ENCODE measurements at regions not wholly inside any gene's neighbourhood (a gene's known extent, or its start where the extent isn't known, plus 50 kb on each side); places are given as distances from the start of the nearest gene placed in this dataset.

DNA sequence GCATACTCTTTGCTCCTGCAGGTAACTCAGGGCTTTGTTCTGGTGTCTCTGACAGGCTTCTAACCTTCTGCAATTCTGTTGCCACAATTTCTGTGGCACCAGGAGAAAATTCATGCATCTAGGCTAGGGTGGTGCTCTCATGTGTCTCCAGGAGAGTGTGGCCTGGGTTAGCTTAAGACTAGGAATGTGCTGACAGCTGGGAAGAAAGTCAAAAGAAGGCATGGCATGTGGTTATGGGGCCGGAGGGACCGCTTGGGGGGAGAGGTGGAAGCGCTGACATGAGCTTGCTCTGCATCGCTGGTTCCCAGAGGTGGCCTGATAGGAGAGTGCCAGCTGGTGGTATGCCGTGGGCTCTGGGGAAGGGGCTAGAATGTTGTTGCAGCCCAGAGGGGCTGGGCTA is 173.3 kb upstream of the TNP1 start:
- DNase-seq (ENCODE audit: low spot score) = no peak

DNA sequence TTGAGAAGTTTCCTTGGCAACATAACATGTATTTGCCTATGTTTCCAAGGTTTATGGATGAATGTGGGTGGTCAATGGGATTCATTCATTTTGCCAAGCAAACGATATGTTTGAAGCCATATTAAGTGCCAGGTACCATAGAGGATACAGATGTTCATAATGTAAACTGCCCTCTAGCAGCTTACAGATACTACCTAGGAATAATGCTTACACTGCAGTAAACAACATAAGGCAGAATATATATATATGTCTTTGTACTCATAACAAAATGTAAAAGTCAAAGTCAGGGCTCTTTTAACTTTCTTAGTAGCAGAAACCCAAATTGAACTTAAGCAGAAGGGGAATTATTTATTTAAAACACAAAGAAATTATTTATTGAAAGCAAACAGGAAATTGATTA is 171.6 kb upstream of the TNP1 start:
- no peak for DNase-seq (ENCODE audit: low spot score)

DNA sequence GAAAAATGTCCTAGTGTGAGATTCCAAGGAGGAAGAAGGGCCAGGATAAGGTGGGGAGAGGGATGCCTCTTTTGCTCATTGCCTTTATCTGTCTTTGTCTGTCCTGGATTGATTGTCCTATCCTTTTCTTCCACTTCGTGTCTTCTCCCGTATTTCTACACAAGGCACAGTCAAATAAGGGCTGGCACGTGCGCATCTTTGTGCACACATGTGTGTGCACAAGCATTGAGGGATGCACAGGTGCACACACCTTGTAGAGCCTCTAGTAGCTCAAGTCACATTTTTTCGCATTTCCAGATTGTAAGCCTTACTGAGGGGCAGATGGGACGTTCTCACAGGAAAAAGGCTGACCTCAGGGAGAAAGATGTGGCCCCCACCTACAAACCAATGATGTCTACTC is 170.2 kb upstream of the TNP1 start:
- no peak for DNase-seq (ENCODE audit: low spot score)

DNA sequence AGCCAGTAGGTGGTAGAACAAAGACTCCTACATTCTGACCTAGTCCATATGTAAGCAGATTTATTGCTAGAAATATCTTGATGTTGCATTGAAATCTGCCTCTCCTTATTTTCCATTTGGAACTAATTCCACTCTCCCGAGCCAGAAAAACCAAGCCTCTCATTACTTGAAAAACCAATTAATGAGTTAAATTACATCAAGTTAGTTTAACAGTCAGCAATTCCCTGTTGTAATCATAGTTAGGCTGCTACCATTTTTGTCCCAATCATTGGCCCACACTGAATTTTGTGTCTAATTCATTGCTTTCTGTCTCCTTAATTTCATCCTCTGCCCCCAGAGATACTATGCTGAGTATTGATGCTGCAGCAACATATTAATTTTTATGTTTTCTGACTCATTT is 168.3 kb upstream of the TNP1 start:
- no peak for DNase-seq (ENCODE audit: low spot score)

DNA sequence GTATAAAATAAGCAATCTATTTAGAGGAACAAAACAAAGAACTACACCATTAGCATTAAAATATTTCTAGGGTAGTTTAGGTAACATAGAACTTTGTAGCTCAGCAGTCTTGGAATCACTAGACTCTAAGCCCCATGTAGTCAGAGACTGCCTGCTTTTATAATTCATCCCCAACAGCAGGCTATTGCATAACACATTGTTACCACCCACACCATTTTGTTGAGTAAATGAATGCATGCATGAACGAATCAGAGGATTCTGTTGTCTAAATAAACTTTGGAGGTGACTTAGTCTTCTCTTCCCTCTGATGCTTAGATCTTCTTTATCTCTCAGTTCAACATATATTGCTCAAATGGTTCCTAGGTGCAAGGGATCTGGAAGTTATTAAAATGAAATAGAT is 167.6 kb upstream of the TNP1 start:
- DNase-seq (ENCODE audit: low spot score) = no peak

DNA sequence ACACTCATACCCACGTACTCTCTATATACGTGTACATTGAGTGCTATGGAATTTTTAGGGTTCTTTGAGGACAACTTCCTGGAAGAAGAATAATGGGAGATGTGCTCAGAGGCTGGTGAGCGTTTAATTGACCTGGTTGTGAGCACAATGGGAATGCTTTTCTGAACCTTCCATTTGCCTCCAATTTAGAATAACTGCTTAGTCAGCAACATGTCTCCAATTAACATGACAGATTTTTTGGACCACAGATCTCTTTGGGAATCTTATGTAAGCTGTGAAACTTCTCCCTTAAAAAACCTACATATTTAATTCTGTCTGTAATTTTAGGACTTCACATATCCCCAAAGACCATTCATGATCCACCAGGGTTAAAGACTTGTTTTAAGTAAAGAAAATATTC is 166.7 kb upstream of the TNP1 start:
- no peak for DNase-seq (ENCODE audit: low spot score)

DNA sequence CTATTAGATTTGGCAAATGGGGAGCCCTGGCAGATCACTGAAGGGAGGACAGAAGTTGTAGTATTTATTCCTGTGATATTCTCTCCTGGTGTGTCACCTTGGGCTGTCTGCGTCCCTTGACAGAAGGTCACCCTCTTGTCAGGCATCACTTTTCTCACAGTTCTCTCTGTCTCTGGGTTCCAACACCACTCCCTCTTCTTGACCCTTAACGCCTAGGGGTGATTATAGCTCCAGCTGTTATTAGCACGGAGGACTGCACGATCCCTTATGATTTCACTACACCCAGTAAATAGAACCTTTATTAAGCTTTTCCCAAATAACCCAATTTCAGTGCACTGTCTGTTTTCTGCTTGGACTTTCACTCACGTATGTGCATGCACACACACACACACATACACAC is 166.3 kb upstream of the TNP1 start:
- no peak for DNase-seq (ENCODE audit: low spot score)

DNA sequence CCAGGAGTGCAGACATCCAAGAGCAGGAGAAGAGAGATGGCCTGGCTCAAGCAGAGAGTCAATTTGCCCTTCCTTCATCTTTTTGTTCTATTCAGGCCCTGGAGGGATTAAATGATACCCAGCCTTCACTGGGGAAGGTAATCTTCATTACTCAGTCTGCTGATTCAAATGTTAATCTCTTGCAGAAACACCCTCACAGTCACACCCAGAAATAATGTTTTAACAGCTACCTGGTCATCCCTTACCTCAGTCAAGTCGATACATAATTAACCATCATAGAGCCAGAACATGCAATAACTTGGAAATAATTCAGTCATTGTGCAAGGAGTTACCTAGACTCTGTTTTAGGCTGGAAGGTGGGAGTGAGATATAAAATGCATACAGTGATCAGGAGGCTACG is 163.7 kb upstream of the TNP1 start:
- DNase-seq (ENCODE audit: low spot score) = no peak

DNA sequence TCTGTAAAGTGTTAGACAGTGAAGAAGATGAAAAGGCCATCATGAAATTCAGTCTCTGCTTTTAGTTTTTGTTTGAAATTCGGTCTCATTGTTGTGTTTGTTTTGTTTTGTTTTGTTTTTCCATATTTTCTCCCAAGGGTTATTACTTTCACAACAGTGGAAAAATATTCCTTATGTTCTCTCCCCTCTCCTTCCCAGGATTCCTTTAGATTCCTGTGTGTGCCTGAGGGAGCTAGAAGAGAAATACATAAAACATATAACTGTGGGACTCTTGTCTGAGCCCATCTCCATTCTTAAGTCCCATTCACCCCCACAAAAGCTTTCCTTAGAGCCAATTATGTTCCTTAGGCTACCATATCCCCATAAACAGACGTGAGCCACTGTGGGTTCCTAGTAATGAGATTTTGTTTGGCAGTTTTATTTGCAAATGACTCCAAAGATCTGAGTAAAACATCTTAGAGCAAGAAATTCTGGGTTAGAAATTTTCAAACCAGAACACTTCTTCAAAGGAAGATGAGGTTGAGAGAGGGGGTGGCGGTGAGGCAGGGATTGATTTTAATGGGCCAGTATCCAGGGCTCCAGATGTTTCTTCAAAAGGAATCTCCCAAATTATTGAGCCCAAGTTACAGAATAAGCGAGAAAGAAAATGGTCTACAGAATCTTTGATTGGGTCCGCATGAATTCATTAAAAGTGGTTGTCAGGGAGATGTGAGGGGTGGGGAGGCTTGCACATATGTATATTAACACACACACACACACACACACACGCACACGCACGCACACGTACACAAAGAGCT is 157.8 kb upstream of the TNP1 start:
- DNase-seq (ENCODE audit: low spot score) = no peak

DNA sequence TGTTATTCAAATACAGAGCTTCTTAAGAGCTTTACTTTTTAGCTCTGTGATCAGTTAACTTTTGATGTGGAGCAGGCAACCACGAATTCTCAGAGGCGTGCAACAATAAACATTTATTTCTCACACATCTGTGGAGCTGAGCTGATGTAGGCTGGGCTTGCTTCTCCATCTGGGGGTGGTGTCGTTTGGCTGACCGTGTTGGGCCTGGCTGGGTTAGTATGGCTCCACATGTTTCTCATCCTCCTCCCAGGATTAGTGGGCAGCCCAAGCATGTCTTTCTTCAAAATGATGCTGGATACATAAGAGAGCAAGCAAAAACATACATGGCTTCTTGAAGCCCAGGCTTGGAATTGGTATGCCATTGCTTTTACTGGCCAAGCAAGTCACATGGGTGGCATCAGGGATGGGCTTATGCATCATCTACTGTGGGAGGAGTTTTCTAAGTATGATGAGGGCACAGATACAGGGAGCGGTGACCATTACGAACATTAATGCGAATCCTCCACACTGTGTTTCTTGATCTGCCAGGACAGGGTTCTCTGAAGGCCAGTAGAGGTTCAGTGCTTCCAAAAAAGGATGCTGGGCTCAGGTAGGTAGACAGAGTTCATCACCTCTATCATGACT is 157.0 kb upstream of the TNP1 start:
- no peak for DNase-seq (ENCODE audit: low spot score)

DNA sequence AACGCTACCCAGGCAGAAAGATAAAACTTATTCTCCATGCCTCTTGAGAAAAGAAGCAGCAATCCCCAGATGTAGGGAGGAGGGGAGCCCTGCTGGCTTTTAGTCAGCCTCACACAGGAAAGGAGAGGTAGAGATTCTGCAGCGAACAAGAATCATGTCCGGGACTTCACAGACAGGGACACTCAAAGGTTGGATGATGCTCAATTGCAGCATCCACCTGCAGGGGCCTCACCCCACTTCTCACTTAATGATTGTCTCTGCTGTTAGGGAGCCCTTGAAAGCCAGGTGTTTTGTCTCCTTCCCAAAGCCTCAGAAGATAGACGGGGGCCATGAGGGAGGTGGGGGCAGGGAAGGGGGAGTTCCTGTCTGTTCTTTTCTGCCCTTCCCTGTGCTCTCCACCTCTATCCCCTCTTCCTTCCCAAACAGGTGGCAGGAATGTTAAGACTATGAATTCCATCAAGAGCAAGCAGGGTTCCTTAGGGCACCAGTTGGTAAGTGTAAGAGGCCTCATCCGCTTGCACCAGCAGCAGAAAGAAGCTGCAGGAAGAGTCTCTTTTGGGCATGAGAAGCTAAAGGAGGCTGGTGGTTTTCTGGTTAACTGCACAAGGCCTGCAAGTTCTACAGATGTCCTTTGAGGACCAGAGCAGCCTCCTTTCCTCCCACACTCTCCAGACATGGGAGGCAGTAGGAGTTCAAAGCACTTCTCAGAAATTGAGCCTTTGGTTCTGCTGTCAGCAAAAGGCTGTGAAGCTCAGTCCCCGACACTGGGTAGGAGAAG is 154.7 kb upstream of the TNP1 start:
- no peak for DNase-seq (ENCODE audit: low spot score)

DNA sequence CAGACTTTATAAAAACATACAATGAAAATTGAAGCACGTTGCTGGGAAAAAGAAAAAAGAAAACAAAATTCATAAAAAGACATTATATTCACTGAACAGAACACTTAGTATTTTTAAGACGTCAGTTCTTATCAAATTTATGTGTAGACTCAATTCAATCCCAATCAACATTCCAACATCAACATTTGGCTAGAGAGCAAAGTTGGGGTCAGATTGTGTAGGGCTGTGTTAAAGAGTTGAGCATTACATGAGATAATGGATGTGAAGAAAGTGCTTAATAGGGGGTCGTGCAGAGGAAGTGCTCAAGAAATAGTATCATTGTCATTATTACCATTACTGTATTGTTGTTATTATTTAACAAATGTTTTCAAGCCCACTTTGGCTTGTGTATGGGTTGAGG is 154.1 kb upstream of the TNP1 start:
- no peak for DNase-seq (ENCODE audit: low spot score)

DNA sequence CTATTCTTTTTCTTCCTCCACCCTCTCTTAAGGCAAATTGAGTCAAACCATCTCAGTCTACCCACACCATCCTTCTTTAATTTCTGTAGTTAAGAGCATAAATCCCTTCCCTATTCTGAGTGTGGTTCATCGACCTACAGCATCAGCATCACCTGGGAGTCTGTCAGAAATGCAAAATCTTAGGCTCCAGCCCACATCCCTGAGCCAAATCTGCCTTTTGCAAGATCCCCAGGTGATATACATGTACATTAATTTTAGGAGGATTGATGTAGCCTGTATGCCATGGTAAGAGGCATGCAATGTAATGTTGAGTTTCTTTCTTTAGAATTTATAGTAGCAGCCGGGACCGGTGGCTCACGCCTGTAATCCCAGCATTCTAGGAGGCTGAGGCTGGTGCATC is 151.7 kb upstream of the TNP1 start:
- DNase-seq (ENCODE audit: low spot score) = no peak

DNA sequence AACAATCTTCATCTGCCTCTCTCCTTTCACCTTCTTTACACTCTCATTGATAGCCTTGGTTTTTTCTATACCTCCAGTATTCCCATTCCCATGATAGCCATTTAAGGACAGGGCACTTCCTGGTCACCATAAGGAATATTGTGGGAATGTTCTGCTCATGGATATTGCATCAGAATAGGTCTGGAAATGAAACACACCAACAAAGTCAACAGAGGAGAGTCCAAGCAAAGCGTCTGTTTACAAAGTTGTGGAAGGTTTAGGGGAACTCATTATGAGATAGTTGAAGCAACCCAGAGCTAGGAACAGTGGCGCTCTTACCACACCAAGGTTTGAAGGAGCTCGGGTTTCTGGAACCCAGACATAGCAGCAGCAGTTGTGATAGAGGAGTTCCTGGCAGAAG is 150.3 kb upstream of the TNP1 start:
- DNase-seq (ENCODE audit: low spot score) = no peak

DNA sequence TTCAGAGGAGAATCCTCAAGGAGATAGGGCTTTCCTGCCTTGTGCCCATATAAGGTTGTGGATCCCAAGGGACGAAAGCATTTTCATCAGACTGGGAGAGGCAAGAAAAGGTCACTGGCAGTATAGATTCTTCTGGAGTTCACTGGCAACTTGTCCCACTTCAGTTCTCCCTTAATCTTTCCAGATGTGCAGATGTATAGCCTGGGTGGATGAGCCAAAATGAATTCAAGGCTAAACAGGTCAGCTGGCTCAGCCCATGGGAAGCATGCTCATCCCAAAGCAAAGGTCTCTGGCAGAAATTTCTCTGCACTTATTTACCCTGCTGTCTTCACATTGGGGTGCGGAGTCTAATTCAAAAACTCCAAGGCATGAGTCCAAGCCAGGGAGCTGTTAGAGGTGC is 148.9 kb upstream of the TNP1 start:
- DNase-seq (ENCODE audit: low spot score) = no peak

DNA sequence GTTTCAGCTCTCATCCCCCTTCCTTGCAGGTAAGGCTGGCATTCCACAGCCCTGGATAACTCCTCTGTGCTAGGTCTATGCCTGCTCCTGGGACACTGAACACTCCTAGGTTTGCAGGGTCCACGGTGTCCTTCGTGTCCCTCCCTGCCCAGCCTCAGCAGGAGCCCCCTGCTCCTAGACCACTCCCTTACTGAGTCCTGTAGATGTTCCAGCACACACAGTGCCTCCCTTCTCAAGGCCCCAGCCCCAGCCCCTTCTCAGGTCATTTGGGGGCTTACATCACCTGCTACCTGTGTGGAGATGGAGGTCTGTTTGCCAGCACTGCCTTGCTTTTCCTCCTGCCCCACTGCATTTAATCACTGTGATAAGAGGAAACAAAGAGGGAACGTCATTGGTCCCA is 146.4 kb upstream of the TNP1 start:
- DNase-seq (ENCODE audit: low spot score) = no peak

DNA sequence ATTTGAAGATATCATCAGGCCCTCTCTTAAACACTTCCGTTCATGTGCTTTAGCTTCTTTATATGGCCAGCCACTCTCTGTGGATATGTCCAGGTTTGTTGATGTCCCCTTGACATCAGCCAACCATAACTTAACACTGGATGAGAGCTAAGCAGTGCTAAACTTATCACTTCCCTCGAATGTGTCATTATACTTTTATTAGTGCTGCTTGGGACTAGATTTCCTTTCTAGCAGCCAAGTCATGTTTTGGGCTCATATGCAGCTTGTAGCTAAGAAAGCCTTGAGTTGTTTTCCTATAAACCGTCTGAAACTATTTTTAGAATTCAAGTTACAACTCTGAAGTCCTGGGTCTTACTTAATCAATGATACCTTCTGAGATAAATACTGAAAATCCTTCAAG is 144.8 kb upstream of the TNP1 start:
- no peak for DNase-seq (ENCODE audit: low spot score)

DNA sequence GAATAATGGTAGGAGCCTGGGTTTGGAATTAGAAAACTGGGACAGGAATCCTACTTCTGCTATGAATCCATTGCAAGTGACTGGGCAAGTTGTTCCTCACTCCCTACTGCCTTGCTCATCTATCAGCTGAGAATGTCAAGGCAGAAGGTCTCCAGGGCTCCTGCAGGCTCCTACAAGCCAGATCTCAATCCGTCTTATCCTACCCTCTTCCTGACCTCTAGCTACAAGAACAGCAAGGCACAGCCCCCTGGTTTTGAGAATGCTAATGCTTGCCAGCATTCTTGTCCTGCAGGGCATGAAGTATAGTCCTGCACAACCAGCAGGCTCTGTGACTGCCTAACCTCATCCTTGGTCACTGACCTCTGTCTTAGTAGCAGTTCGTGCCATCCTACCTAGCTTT is 141.9 kb upstream of the TNP1 start:
- DNase-seq (ENCODE audit: low spot score) = no peak

DNA sequence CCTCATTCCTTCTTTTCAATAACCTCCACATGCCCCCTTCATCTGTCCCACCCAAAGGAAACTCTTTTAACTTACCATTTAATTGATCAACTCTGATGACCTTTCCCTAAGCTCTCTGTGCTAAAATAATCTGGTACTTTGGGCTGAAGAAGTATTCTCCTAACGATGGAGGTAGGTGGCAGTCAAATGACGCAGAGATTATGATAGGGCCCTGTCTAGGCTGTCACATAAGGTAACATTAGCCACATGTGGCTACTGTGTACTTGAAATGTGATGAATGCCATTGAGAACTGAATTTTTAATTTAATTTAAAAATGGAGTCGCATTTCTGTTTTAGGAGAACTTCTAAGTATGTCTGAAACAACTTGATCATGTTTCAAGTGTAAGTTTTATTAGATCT is 140.5 kb upstream of the TNP1 start:
- DNase-seq (ENCODE audit: low spot score) = no peak

DNA sequence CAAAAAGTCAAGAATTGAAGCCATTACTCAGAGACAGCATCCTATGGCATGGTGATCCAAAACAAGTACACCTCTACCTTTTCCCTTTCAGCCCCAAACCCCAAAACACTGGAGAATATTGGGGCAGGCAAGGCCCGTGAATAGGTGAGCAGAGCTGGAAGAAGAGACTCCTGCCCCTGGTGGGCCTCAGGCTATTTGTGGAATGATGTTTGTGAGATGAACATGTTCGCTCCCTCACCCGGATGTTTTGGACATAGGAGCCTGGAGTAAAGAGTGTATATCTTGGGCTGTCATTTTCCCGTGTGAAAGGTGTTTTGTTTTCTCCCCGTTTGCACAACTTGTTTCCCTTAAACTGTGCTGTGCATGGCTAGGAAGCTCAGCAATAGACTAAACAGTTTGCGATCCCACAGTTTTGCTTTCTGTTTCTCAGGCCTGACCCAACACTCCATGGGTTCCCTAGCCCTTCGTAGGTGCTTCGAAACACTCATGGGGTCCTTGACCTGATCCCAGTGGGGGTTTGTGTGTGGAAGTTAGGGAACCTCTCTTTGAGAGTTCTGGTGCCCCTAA is 136.5 kb upstream of the TNP1 start:
- no peak for DNase-seq (ENCODE audit: low spot score)

DNA sequence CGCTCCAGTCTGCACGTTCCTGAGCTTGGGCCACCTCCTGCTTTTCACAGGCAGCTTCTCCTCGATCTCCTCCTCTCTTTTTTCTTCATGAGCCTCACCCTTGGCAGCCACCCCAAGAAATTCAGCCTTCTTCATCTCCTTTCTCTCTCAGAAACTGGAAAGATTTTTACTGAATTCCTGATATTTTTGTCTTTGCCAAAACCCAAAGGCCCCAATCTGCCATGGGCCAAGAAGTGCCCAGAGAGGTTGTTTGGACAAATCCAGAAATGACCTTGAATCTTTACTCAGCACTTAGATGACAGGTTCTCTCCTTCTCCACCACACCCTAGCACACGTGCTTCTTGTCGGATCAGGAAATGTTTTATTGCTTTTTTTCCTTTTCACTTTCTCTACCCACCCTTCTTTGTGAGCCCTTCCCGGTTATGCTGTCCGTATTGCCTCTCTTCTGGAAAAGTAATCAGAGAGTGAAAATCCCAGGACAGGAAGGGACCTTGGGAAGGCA is 134.5 kb upstream of the TNP1 start:
- DNase-seq (ENCODE audit: low spot score) = no peak

DNA sequence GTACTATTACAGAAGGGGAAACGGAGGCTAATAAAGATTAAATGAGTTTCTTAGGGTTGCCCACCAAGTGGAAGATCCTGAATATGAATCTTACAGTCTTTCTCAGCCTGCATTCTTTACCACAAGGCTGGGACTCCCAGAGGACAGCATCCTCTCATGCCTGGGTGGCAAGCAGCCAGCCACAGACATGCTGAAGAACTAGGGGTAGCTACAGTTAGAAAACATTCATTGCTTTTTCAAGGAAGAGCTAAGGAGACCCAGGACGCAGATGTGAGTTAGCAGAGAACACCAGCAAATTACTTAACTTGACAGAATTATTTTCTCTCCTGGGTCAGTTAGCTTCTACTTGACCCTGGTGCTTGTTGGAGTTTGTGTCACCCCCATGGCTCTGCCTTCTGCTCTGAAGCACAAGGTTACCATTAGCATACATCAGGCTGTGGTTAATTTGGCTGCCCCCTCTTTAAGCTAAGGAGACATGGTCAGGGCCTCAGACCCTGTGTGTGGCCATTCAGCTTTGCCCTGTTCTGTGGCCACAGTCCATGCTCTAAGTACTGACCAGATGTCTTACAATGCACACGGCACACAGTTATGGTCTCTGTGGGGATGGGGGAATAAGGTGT is 132.3 kb upstream of the TNP1 start:
- no peak for DNase-seq (ENCODE audit: low spot score)

All from AG08396 (cell line).